Kidney glomerular epithelial cell (primary cell): ENCODE measurements at regions not wholly inside any gene's neighbourhood (a gene's known extent, or its start where the extent isn't known, plus 50 kb on each side); places are given as distances from the start of the nearest gene placed in this dataset.

Source experiments
- DNase-seq: peaks from one replicate; lab custom pipeline; 2025; lab: John Stamatoyannopoulos, UW

DNA sequence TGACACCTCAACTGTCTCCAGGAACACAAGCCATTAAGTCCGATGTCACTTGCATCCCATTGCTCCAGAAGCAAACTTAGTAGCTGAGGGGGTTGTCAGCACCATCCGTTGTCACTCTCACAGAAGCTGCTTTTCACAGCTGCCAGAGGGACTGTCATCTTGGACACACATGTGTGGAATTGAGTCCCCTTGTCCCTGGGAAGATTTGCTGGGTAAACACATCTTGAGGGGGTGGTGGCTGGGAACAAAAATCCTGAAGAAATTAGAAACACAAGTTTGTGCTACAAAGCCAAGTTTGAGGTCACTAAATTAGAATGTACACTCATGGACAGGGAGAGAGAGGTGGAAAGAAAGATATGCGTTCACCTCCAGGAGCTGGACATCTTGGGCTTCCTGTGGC lies 55.2 kb upstream of the ADRA1B start:
- DNase-seq: no peak

DNA sequence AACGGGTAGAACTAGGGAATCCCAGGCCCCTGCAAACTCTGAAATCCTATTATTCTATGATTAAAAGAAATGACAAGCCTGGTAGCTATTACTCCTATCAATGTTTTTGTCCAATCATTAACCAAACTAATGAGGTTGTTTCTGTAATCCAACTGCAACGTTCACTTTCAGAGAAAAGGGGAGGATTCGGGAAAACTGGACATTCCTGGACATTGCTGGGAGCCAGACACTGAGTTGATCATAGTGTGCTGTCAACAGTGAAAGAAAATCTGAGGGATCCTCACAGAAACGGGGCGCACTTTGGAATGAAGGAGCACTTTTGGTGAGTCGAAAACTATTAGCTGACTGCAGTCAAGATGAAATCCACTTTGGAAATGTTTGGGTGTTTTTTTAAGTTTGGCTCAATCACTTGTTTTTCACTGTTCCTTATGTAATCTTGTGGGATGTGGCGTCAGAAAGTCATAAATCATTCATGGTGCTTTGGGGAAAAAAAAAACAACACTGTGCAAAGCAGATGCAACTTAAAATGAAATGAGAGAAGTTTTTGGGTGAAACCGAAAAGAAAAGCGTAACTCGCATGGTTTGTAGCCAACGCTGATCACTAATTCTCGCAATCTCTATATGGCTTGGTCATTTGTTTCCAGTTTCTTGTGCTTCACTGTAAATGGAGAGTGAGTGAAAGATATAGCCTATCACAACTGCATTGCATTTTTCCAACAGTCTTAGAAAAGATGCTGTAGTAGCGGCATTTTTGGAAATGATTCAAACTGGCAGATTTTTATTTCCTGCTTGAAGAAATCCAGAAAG lies 51.2 kb upstream of the ADRA1B start:
- peak; percentile 50 for DNase-seq

GRCh38 chr5:159866093-159866492 lies 50.2 kb upstream of the ADRA1B start:
- DNase-seq: no peak
